ENCODE measurements at regions not wholly inside any gene's neighbourhood (a gene's known extent, or its start where the extent isn't known, plus 50 kb on each side); places are given as distances from the start of the nearest gene placed in this dataset.

DNA sequence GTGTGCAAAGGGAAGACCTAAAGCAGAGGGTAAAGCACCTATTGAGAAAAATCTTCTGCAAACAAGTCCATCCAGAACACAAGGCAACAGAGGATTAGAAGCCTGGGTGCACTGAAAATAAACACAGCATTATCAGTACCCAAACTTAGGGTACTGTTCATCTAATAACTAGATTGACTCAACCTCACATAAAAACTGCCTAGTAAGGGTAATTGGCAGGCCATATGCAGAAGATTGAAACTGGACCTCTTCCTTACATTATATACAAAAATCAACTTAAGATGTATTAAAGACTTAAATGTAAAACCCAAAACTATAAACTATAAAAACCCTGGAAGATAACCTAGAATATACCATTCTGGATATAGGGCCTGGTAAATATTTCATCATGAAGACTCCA is 91.2 kb upstream of the SIRPG start:
- TF ChIP-seq, protein P1, sequence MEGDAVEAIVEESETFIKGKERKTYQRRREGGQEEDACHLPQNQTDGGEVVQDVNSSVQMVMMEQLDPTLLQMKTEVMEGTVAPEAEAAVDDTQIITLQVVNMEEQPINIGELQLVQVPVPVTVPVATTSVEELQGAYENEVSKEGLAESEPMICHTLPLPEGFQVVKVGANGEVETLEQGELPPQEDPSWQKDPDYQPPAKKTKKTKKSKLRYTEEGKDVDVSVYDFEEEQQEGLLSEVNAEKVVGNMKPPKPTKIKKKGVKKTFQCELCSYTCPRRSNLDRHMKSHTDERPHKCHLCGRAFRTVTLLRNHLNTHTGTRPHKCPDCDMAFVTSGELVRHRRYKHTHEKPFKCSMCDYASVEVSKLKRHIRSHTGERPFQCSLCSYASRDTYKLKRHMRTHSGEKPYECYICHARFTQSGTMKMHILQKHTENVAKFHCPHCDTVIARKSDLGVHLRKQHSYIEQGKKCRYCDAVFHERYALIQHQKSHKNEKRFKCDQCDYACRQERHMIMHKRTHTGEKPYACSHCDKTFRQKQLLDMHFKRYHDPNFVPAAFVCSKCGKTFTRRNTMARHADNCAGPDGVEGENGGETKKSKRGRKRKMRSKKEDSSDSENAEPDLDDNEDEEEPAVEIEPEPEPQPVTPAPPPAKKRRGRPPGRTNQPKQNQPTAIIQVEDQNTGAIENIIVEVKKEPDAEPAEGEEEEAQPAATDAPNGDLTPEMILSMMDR (conservative IDR thresholded peaks at IDR 0.05; ENCODE audit: low read depth, low read length): no peak
- TF ChIP-seq MXI1 (IDR thresholded peaks at IDR 0.05; ENCODE audit: borderline replicate concordance, low read depth, low read length): no peak
- no peak for TF ChIP-seq RFX5 (IDR thresholded peaks at IDR 0.05; ENCODE audit: low read depth, low read length)

Measured in IMR-90 (cell line).